NT2/D1 (cell line): ENCODE measurements at regions not wholly inside any gene's neighbourhood (a gene's known extent, or its start where the extent isn't known, plus 50 kb on each side); places are given as distances from the start of the nearest gene placed in this dataset.

Source experiments
- SUZ12 ChIP-seq: IDR thresholded peaks from 2 replicates; pipeline ENCODE4 v1.6.1; 2011; ENCODE audit not compliant: insufficient read length, insufficient read depth; ENCODE audit errors: extremely low read depth
- YY1 ChIP-seq: IDR thresholded peaks from 2 replicates; pipeline ENCODE4 v1.6.1; 2011; ENCODE audit not compliant: insufficient read length, insufficient read depth
- ZNF274 ChIP-seq: IDR thresholded peaks from 2 replicates; pipeline ENCODE4 v1.6.1; 2011; ENCODE audit warnings: mild to moderate bottlenecking, low read depth, low read length

GRCh38 chr18:61064911-61065310, 268.3 kb upstream of the CDH20 start:
- TF ChIP-seq ZNF274 (no peak), SUZ12 (no peak), YY1 (no peak)
